ENCODE measurements at regions not wholly inside any gene's neighbourhood (a gene's known extent, or its start where the extent isn't known, plus 50 kb on each side); places are given as distances from the start of the nearest gene placed in this dataset.
"Not testable (repeated sequence)": the region's sequence is repeated elsewhere in the genome, so short reads cannot be mapped to it uniquely, and the experiment has no call there.

DNA sequence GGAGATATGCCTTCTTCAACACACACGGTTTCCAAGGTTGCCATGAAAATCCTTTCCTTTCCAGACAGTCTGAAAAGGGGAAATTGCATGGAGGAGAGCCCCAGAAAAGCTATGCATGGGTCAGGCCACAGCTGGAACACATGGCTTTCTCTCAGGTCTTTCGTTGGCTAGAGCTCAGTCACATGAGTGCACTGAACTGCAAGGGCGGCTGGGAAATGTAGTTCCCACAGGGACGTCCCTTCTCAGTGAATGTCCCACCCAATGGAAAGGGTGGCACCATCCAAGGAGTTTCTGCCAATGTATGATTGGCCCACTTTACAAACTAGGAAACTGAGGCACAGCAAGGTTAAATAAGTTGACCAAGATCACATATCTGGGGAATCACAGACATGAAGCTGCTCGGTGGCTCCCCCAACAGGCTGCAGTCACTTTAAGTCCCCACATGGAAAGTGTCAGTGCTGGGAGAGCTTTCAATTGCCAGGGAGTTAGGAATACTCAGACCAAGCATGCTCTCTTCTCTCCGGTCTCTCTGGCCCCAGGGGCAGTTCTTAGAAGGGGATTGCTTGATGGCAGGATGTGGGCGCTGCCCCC, 571.3 kb downstream of the GLRX3 start:
- DNase-seq = no peak

DNA sequence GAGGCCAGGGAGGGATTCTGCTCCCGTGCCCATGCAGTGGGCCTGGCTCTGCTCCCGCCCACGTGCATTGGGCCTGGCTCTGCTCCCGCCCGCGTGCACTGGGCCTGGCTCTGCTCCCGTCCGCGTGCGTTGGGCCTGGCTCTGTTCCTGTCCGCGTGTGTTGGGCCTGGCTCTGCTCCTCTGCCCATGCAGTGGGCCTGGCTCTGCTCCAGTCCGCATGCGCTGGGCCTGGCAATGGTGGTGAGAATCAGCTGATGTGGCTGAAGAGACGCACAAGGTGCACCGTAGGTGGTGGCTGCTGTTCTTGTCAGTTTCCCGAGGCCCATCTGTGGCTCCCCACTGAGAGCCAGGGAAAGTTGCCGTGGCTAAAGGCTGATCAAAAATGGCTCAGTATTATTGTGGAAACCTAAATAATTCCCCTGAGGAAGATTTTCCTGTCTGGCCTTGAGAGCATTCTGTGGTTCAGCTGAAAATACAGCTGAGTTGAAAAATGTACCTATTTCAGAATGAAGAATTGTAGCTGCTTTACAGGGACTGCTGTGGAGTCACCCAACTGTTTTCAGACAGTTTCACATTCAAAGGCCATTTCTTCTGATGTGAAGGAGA, 572.4 kb downstream of the GLRX3 start:
- no peak for DNase-seq

DNA sequence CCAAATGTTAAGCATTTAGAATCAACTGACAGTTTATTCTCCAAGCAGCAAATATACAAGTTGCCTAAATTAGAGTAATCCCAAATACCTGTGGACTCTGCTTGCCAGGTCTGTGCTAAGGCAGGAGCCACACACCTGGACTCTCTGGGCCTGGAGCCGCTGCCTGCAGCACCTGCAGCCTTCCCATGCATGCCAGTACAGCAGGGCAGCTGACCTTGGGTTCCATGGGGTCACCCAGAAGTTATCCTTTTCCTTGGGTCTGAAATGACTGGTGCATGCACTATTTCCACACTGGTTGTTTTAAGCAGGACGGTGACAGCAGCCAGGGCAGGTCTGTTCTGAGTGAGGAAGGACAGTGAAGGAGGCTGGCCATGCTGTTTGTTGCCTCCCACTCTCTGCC, 573.2 kb downstream of the GLRX3 start:
- DNase-seq = no peak

DNA sequence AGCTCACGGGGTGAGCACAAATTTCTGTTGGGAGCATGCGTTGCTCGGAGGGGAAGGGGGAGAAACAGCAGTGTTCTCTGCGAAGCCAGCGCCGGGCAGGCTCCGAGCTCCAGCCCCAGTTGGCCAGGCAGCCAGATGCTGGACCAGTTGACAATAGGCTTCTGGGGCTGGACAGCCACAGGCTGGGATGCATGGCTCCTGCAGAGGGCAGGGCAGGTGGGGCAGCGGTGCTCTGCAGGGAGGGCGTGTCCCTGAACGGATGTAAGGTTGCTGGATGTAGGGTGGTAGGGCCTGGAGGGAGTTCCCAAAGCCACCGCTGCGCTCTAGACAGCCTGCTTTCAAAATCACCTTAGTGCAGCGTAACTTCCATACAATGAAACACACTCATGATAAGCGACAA, 574.9 kb downstream of the GLRX3 start:
- DNase-seq = no peak

DNA sequence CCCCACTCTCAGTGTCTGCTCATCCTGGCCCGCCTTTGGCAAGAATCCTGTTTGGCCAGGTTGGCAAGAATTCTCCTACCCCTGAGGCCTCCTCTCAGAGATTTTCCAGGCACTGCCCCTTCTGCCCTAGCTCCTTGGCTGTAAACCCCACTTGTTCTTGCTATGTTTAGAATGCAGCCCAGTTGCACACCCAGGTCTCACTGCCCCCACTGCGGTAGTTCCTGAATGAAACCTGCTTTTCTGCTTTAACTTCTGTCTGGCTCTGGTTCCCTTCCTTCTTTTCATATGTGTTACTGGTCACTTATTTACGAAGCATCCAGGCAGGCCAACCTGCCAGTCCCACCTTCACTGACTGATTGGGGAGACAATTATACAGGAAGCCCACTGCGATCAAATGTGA, 576.9 kb downstream of the GLRX3 start:
- DNase-seq = no peak

DNA sequence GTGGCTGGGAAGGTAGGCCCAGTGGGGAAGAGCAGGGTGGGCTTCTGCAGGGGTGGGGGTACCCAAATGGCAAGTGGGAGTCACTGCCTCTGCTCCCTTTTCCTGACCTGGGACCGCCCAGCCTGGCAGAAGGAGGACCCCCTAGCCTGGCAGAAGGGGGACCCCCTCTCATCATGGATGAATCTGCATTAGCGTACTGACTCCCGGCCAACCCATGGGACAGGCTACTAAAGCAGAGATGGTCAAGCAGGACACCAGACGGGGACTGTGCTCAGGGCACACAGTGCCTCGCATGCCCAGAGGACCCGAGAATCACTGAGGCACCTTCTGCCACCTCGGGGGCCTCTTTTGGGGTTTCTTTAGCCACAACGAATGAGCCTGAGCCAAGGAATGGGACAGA, 577.5 kb downstream of the GLRX3 start:
- no peak for DNase-seq

DNA sequence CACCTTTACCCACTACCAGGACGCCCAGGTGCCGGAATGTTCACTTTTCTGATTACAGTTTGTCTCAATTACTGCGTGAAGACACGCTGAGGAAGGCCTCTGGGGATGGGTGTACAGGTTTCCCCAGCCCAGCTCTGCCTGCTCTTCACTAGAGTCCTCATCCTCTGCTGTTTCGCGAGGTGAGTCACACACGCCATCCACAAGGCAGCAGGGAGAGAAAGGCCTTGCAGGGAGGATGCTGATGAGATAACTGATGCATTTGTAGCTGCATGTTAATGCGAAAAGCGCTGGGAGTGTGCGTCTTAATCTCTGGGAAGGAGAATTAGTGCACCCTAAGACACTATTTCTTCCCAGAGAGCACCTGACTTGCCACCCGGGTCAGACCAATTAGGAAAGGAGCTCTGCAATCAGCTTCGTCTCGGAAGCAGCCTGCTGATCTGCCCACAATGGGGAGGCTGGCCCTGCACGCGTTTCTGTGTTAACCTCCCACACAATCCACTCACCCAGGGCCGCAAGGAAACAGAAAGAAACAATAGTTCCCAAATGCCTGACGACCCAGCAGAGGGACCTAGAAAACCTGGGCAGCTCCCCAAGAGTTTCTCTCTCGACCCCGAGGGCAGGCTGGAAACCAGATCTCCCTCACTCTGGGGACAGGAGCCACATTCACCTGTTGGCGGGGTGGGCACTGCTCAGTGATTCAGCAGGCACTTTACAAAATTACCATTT, 578.7 kb downstream of the GLRX3 start:
- no peak for DNase-seq

DNA sequence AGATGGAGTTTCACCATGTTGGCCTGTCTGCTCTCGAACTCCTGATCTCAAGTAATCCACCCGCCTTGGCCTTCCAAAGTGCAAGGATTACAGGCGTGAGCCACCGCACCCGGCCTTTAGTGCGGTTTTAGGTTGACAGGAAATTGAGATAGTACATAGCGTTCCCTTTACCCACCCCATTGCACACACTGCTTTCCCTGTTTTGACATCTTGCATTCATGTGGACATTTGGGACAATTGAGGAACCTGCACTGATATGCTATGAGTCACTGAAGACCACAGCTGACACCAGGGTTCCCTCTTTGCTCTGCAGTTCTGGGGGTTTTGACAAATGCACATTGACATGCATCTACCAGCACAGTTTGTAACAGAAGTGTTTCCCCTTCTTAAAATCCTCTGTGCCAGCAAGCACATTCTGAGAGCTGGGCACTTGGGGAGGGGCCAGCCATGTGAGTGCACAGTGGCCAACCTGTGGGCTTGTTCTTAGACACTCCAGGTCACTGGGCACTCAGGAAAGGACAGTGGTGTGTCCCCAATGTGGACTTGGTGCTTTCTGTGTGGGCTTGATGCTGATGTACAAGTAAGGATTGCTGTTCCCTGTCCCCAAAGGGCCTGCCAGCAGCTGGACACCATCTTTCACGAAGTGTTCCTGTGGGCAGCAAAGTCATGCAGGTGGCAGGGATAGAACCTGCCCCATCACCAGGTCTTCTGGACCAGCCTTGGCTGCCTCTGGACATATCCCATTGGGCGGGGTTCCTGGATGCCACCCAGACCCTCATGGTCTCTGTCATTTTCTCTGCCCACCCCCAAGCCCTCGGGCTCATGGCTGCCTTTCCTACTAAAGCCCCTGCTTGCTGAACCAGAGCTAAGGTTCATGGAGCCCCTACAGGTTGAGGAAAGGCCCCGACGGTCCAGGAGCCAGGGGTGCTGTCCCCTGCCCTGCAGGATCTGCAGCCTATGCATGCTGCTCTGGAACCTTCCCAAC, 579.8 kb downstream of the GLRX3 start:
- no peak for DNase-seq

DNA sequence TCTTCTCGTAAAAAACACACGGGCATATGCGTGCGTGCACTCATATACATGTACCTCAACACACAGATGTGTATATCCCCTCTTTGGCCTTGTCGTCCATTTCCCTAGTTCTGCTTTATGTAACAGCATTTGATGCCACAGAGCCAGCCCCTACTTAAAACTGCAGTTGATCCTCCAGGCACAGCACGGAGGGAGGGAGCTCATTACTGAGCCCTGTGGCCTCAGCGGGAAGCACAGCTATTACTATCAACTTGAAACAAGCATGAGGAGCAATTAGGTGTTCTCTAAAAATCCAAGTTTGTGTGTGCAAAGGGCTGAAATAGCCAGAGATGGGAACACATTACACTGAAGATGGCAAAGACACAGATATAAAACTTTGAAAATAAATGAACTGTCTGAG, 580.9 kb downstream of the GLRX3 start:
- DNase-seq = no peak

DNA sequence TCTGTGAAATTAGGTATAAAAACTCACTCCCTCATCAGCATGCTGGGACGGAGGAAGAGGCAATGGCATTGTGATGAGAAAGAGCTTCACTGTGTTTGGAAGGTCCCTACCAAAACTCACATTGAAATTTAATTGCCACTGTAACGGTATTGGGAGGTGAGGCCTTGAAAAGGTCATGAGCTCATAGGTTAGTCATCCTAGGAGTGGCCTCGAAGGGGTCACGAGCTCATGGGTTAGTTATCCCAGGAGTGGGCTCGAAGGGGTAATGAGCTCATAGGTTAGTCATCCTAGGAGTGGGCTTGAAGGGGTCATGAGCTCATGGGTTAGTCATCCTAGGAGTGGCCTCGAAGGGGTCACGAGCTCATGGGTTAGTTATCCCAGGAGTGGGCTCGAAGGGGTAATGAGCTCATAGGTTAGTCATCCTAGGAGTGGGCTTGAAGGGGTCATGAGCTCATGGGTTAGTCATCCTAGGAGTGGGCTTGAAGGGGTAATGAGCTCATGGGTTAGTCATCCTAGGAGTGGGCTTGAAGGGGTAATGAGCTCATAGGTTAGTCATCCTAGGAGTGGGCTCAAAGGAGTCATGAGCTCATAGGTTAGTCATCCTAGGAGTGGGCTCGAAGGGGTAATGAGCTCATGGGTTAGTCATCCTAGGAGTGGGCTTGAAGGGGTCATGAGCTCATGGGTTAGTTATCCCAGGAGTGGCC, 582.7 kb downstream of the GLRX3 start:
- DNase-seq = not testable (repeated sequence)

DNA sequence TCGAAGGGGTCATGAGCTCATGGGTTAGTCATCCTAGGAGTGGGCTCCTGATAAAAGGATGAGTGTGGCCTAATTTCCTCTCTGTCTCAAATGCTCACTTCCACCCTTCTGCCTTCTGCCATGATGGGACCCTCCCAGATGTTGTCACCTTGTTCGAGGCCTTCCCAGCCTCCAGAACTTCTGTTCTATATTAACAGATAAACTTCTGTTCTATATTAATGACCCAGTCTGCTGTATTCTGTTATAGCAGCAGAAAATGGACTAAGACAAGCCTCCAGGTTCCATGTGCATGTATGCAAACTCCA, 583.2 kb downstream of the GLRX3 start:
- no peak for DNase-seq

DNA sequence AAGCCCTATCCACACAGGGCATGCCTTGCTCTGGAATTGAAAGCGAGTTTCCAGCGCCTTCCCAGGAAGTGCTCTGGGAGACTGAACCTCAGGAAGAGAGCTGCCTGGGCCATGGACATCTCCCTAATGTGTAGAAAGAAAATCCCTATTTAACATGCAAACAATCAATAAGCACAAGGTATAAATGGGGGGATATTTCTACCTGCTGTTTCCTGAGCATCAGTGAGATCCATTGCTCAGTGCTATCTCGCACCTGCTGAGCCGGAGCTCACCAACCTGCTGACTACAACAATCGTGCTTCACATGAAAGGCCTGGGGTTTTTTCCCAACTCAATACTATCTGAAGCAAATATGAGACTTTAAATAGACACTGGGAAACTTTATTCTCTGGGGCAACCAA, 584.0 kb downstream of the GLRX3 start:
- no peak for DNase-seq

DNA sequence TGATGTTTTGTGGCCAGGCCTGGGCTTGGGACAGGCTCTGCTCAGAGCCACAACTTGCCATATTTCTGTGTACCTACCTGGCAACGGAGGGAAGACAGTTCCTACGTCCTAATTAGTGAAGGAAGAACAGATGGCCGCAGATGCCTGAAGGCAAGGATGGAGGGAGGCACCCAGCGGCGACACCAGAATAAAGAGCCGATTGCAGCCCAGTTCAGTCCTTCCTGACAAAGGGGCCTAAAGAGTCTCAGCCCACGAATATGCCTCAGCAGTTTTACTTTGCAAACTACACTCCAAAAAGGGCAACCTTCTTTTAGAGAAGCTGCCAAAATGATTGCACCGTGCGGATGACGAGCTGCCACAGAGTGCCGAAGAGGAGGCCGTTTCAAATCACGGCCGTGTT, 585.8 kb downstream of the GLRX3 start:
- no peak for DNase-seq

DNA sequence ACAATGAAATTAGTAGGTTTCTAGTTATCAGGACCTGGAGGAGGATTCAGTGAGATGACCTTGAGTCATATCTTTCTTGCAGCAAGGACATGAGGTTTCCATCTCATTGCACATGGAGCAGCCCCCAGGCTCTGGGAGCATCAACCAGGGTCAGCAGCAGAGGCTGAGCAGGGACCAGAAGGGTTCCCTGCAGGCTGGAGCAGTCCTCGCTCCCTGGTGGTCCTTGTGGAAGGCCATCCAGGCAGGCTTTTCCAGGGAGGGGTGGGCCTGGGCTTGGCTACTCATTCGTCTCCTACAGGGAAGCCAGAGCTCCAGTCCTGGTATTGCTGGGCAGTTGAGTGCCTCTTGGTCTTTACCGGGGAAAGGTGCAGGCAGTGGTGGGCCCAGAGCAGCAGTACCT, 587.5 kb downstream of the GLRX3 start:
- DNase-seq = no peak

DNA sequence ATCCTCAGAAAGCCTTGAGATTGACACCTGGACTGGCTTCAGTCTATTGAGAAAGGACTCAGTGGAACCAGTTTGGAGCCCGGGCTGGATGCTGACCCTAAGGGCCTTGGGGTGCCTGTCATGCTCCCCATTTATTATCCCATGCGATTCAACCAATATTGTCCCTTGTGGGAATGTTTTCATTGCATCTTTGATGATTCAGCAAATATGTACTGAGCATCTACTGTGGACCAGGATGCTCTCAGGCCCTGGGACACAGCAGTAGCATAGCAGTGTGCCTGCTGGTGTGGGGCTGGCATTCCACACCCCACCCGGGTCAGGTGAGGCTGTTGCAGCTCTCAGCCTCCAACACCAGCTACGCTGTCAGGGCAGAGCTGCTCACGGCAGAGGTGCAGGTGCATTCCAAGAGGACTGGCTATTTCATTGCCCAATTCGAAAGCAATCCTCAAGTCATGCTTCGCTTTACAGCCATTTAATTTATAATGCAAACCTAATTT, 586.0 kb downstream of the TCERG1L start:
- no peak for DNase-seq

DNA sequence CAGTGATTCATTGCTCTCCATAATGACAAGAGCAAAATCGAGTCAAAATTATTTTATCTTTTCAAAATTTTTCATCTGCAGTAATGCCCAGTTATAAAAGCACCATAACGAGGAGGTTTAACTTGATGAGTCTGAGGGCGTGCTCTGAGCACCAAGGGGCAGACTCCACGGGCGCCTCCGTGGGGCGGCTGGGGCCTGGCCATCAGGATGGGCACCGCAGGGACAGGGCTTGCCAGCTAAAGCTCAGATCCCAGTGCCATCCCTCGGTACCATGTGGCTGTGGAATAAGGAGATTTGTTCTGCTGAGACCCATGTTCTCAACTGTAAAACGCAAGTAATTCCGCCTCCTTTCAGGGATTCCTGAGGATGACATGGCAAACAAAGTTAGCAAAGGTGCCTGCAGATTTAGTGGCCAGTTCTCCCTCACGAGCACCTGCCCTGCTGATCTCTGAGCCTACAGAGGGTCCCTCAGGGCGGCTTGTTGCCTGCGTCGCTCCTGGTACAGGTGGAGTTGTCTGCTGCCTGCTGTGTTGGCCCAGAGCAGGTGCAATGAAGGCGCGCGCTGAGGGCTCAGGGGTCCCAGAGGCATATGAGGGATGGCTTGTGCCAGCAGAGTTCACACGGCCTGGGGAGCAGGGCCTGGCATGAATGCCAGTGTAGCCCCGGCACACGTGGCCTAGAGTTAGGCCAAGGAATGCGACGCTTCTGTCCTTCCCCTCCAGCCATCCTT, 584.4 kb downstream of the TCERG1L start:
- DNase-seq = no peak

DNA sequence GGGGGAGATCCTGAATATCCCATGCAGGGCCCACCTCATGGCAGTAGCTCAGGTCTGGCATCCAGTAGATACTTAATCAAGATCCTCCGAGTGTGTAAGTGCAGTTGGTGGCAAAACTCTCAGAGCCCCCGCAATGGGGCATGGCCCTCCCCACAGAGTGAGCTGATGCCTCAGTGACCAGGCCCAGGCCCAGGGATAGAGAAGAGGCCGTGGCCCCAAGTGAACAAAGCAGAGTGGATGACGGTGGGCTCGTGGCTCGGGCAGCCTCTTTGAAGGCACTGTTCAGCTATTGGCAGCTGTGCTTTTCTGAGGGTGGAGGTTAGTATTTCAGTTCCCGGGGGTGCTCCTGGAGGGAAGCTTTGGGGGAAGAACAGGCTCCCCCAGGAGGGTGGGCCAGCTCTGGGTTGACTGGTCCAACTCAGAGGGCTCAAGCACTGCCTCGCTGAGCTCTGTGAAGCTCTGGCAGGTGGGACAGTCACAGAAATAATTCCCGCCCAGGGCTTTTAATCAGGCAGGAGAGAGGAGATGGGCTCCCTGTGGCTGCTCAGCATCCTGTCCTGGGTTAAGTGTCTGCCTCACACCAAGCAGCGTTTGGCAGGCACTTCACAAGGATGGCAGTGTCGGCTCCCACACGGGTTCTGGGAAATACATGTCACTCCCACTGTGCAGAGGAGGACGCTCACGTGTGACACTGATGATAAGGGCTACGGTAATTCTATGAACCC, 583.6 kb downstream of the TCERG1L start:
- no peak for DNase-seq

DNA sequence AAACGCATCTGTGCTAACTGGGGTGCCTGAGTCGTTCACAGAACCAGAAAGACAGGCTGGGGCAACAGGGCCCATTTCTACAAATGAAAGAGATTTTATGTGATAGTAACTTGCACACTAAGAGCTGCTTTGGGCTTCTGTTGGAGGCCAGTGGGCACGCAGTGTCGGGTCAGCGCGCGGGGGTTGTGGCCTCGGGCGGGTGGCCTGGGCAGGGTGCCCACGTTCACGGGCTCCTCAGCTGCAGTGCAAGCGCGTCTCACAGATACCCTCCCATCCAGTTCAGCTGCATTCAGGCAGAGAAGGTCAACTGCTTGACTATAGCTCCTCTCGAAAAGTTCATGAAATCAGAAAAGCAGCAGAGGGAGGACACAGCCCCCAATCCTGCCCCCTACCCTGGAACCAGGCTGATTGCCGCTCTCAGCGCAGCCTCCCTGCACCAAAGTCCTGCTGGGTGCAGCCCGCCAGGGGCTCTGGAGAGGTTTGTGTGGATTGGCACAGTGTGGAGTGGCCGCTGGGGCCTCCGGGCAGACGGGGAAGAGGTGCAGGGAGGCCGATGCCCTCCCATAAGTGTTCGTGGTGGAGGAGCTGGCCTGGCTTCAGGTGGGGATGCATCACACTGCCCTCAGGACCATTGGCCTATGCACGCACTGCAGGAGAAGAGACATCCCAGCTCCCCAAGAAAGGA, 582.8 kb downstream of the TCERG1L start:
- no peak for DNase-seq

DNA sequence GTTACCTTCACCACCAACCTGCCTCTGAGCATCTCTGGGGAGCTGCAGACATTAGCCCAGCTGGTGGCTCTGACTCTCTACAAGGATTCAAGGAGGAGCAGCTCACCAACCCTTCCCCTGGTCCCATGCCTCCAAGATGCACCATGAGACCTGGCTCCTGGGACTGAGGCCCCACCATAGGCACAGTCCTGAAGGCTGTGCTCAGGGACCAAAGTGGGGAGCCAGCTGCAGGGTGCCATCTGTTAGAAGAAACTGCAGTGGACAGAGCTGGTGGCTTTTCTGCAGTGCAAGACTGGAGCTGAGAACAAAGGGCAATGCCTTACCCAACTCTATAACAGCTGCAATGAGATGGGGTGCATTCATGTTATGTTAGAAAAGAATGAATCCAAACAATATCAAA, 581.6 kb downstream of the TCERG1L start:
- no peak for DNase-seq

DNA sequence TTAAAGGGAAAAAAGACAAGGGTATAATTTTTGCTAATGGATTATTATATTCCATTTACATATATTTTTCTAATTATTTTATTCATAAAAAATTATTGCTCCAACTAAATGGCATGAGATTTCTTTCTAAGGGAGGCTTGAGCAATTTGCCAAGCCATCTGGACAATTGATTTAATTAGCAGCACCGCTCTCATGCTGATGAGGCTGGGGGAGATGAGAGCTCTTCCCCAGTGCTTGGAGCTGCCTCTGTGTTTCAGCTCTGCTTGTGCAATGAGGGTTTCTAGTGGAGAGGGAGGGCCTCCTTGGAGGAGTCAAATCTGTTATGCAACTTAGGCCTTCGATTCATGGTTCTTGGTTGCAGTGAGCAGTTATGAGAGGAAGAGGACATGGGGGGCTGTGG, 574.3 kb downstream of the TCERG1L start:
- no peak for DNase-seq

DNA sequence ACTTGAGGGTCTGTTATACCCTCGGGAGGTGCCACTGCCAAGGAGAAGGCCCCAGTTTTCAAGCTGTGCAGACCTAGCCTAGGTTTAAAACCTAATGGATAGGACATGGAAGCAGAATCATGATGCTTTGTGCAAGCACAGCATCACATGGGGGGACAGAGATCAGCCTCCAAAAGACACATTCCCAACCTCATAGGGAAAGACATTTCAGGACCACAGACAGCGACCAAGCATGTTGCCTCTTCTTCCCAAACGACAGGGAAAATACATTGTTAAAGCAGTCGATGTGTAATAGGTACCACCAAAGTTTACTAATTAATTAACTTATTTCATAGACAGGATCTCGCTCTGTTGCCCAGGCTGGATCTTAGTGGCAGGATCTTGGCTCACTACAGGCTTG, 573.9 kb downstream of the TCERG1L start:
- no peak for DNase-seq

All from activated CD4-positive, alpha-beta T cell treated with anti-CD3 and anti-CD28 coated beads, Interleukin-2, amount 50 U/mL, for 48 hours (primary cell).